Keratinocyte (primary cell): ENCODE measurements at regions not wholly inside any gene's neighbourhood (a gene's known extent, or its start where the extent isn't known, plus 50 kb on each side); places are given as distances from the start of the nearest gene placed in this dataset.

ENCODE experiments used
- DNase-seq: peaks from one replicate; pipeline ENCODE4 v3.0.0-alpha.2; 2011; ENCODE audit warnings: low read depth, missing footprints, low spot score
- FAIRE-seq: peaks from 2 replicates; lab custom pipeline; 2011; peaks lifted over from hg19 to GRCh38; lab: Jason Lieb, UNC
- H2AFZ ChIP-seq: 2 replicates; pipeline ENCODE4 v1.6.0; 2012; ENCODE audit warnings: low read length, control low read depth, inconsistent platforms; ENCODE audit not compliant: control insufficient read depth
- H3K27ac ChIP-seq: 2 replicates; pipeline ENCODE4 v1.5.1; 2011; ENCODE audit warnings: low read length; ENCODE audit not compliant: control insufficient read depth, insufficient read depth
- H3K27me3 ChIP-seq: 3 replicates; pipeline ENCODE4 v1.6.0; 2011; ENCODE audit warnings: low read length; ENCODE audit not compliant: control insufficient read depth, insufficient read depth; ENCODE audit errors: extremely low read depth
- H3K36me3 ChIP-seq, 2 experiments: 2 replicates in 1 of 2; 3 replicates in 1 of 2; pipeline ENCODE4 v1.5.1; 2011; ENCODE audit warnings: low read length in 2 of 2, mild to moderate bottlenecking in 1 of 2; ENCODE audit not compliant: control insufficient read depth in 2 of 2, insufficient read depth in 2 of 2; ENCODE audit errors: extremely low read depth in 1 of 2
- H3K4me1 ChIP-seq: 3 replicates; pipeline ENCODE4 v1.5.1; 2011; ENCODE audit warnings: low read length; ENCODE audit not compliant: control insufficient read depth, insufficient read depth; ENCODE audit errors: extremely low read depth
- H3K4me2 ChIP-seq: 3 replicates; pipeline ENCODE4 v1.6.0; 2011; ENCODE audit warnings: low read depth, low read length; ENCODE audit not compliant: control insufficient read depth, insufficient read depth; ENCODE audit errors: extremely low read depth
- H3K4me3 ChIP-seq, 3 experiments: fragments of 200-600 bp in 1 of 3; sonication (generic) in 1 of 3; 2 replicates in 2 of 3; 3 replicates in 1 of 3; pipeline ENCODE4 v1.5.1; 2011 to 2016; ENCODE audit warnings: low read length in 3 of 3, mild to moderate bottlenecking in 3 of 3, control low read depth in 2 of 3, inconsistent platforms in 1 of 3, low read depth in 1 of 3, mixed read lengths in 1 of 3, mixed run types in 1 of 3, moderate library complexity in 1 of 3; ENCODE audit not compliant: control insufficient read depth in 2 of 3, insufficient read depth in 2 of 3; ENCODE audit errors: extremely low read depth in 1 of 3
- H3K79me2 ChIP-seq: 2 replicates; pipeline ENCODE4 v1.6.0; 2012; ENCODE audit warnings: low read length; ENCODE audit not compliant: control insufficient read depth, insufficient read depth
- H3K9ac ChIP-seq: 3 replicates; pipeline ENCODE4 v1.6.0; 2011; ENCODE audit warnings: low read length; ENCODE audit not compliant: control insufficient read depth, insufficient read depth; ENCODE audit errors: extremely low read depth
- H3K9me1 ChIP-seq: 3 replicates; pipeline ENCODE4 v1.6.0; 2011; ENCODE audit warnings: low read length; ENCODE audit not compliant: control insufficient read depth, insufficient read depth; ENCODE audit errors: extremely low read depth
- H3K9me3 ChIP-seq: 2 replicates; pipeline ENCODE4 v1.5.1; 2012; ENCODE audit warnings: low read depth, low read length; ENCODE audit not compliant: control insufficient read depth
- H4K20me1 ChIP-seq: 3 replicates; pipeline ENCODE4 v1.6.0; 2011; ENCODE audit warnings: low read length; ENCODE audit not compliant: control insufficient read depth, insufficient read depth; ENCODE audit errors: extremely low read depth
- EZH2 ChIP-seq: IDR thresholded peaks from one replicate; pipeline ENCODE4 v1.6.1; 2012; ENCODE audit warnings: inconsistent platforms, mild to moderate bottlenecking, low read length, moderate library complexity
- dilution Hi-C: fragments of 300-500 bp; cut with MboI; formaldehyde crosslinking; loops from one replicate; pipeline ENCODE4 v1.7.0; 2020; ENCODE audit warnings: low sequenced_read_pairs; ENCODE audit not compliant: extremely low pct_ligation_motif_present
- TF ChIP-seq, protein P1 (sequence below), 3 experiments: IDR thresholded peaks in 1 of 3; conservative IDR thresholded peaks in 1 of 3; optimal IDR thresholded peaks in 1 of 3; 2 replicates in 2 of 3; 3 replicates in 1 of 3; pipeline versions ENCODE3 to v1.5.1; 2011; ENCODE audit warnings: low read length in 3 of 3, mild to moderate bottlenecking in 3 of 3, moderate library complexity in 2 of 3, control low read depth in 1 of 3, inconsistent platforms in 1 of 3; ENCODE audit not compliant: insufficient read depth in 2 of 3; ENCODE audit errors: extremely low read depth in 1 of 3

DNA sequence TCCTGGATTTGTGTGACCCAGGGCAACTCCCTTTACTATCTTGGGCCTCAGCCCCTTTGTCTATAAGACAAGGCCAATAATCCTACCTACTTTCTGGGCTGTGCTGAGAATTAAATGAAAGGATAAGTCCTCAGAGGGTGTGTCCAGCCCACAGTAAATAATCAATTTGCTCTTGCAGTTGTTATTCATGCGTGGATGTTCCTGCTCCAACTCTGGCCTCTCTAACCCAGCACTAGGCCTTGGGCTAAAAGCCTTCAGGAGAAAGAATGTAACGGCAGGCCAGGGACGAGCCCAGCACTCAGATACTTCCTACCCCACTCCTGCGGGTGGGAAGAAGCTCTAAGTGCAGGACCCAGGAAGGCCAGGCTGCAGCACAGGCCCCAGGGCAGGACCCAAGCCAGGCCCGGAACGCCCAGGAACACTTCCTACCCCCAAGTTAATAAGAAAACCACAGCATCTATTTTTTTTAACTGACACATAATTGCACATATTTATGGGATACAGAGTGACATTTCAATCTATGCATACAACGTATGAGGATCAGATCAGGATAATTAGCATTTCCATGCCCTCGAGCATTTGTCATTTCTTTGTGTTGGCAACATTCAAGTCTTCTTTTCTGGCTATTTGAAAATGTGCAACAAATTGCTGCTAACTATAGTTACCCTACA, 179.6 kb upstream of the RBPJ start:
- Histone ChIP-seq H3K4me3 (no peak overlapping the region), H3K4me1 (no peaks in the 10 kb centered on the region), H3K4me2 (no peak overlapping the region), H3K27me3 (no peaks in the 10 kb centered on the region), H3K79me2 (no peaks in the 10 kb centered on the region), H3K9ac (no peak overlapping the region), H3K9me3 (no peaks in the 10 kb centered on the region), H2AFZ (no peak overlapping the region), H3K27ac (no peak overlapping the region), H3K36me3 (no peaks in the 10 kb centered on the region), H4K20me1 (no peaks in the 10 kb centered on the region), H3K9me1 (no peaks in the 10 kb centered on the region)
- DNase-seq (no peak), FAIRE-seq (no peak)
- dilution Hi-C loops, result no loop called here
- no peak for TF ChIP-seq EZH2
- TF ChIP-seq, protein P1, sequence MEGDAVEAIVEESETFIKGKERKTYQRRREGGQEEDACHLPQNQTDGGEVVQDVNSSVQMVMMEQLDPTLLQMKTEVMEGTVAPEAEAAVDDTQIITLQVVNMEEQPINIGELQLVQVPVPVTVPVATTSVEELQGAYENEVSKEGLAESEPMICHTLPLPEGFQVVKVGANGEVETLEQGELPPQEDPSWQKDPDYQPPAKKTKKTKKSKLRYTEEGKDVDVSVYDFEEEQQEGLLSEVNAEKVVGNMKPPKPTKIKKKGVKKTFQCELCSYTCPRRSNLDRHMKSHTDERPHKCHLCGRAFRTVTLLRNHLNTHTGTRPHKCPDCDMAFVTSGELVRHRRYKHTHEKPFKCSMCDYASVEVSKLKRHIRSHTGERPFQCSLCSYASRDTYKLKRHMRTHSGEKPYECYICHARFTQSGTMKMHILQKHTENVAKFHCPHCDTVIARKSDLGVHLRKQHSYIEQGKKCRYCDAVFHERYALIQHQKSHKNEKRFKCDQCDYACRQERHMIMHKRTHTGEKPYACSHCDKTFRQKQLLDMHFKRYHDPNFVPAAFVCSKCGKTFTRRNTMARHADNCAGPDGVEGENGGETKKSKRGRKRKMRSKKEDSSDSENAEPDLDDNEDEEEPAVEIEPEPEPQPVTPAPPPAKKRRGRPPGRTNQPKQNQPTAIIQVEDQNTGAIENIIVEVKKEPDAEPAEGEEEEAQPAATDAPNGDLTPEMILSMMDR (optimal IDR thresholded peaks at IDR 0.05 in 1 of 3, IDR thresholded peaks at IDR 0.05 in 1 of 3, conservative IDR thresholded peaks at IDR 0.05 in 1 of 3; ENCODE audit: extremely low read depth in 1 of 3, insufficient read depth in 2 of 3, low read length in 3 of 3), result no peak

DNA sequence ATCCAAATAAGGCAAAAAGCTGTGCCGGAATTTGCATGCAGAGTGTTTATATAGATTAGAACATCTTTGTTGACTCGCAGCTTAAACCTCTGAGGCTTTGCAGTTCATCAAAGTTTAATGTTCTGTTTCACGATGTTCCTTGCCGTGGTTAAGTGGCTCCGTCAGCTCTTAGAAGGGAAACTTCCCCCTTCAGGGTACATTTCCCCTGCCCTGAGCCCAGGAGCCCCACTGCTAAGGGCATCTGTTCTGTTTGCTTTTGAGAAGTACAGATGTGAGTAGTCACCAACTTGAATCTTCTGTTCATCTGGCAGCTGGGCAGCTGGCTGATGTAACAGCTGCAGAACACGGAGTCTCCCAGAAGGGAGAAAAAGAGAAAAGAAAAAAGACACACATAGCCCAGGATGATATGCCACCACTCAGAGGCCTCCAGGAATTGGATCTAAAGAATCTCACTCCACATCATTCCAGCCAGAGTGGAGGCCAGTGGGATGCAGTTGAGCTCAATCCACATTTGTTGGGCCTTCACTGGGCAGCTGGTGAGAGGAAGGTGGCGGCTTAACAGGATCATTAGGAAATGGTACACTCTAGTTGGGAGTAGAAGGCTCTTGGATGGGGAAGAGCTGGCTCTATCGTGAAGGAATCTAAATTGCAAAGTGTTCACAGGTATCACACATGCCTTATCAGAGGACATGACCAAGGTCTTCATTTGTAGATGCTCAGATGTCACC, 178.7 kb upstream of the RBPJ start:
- Histone ChIP-seq H3K9me3 (no peaks in the 10 kb centered on the region), H3K27ac (no peak overlapping the region), H3K27me3 (no peaks in the 10 kb centered on the region), H3K79me2 (no peaks in the 10 kb centered on the region), H3K36me3 (no peaks in the 10 kb centered on the region), H3K4me3 (no peak overlapping the region), H3K9ac (no peak overlapping the region), H4K20me1 (no peaks in the 10 kb centered on the region), H3K9me1 (no peaks in the 10 kb centered on the region), H3K4me2 (no peak overlapping the region), H2AFZ (no peak overlapping the region), H3K4me1 (no peaks in the 10 kb centered on the region)
- TF ChIP-seq, protein P1 (optimal IDR thresholded peaks at IDR 0.05 in 1 of 3, IDR thresholded peaks at IDR 0.05 in 1 of 3, conservative IDR thresholded peaks at IDR 0.05 in 1 of 3; ENCODE audit: extremely low read depth in 1 of 3, insufficient read depth in 2 of 3, low read length in 3 of 3), result no peak
- TF ChIP-seq EZH2, result no peak
- FAIRE-seq (no peak), DNase-seq (no peak)
- dilution Hi-C loops, result no loop called here
